ENCODE measurements at regions not wholly inside any gene's neighbourhood (a gene's known extent, or its start where the extent isn't known, plus 50 kb on each side); places are given as distances from the start of the nearest gene placed in this dataset.
"Not testable (repeated sequence)": the region's sequence is repeated elsewhere in the genome, so short reads cannot be mapped to it uniquely, and the experiment has no call there.

GRCh38 chr16:29355339-29356059, 51.0 kb downstream of the NPIPB11 start:
- H3K4me3 Mint-ChIP-seq; H3K4me1 Mint-ChIP-seq; intact Hi-C loops (cut with micrococcal nuclease); H3K27me3 Mint-ChIP-seq; DNase-seq; H3K36me3 Mint-ChIP-seq (ENCODE audit: low read depth); H3K9me3 Mint-ChIP-seq; H3K27ac Mint-ChIP-seq: not testable (repeated sequence)

- H3K27ac Mint-ChIP-seq; DNase-seq; H3K4me1 Mint-ChIP-seq; H3K36me3 Mint-ChIP-seq (ENCODE audit: low read depth); H3K9me3 Mint-ChIP-seq; H3K4me3 Mint-ChIP-seq; H3K27me3 Mint-ChIP-seq; intact Hi-C loops (cut with micrococcal nuclease): not testable (repeated sequence)
These were observed 52.1 kb downstream of the NPIPB11 start for GRCh38 chr16:29354449-29354848.

GRCh38 chr16:29352617-29352999, 53.9 kb downstream of the NPIPB11 start:
- H3K4me1 Mint-ChIP-seq; H3K36me3 Mint-ChIP-seq (ENCODE audit: low read depth); H3K9me3 Mint-ChIP-seq; H3K27ac Mint-ChIP-seq; DNase-seq; H3K4me3 Mint-ChIP-seq; intact Hi-C loops (cut with micrococcal nuclease); H3K27me3 Mint-ChIP-seq: not testable (repeated sequence)

GRCh38 chr16:29351970-29352616, 54.4 kb downstream of the NPIPB11 start:
- H3K4me3 Mint-ChIP-seq; DNase-seq; H3K36me3 Mint-ChIP-seq (ENCODE audit: low read depth); H3K4me1 Mint-ChIP-seq; H3K27ac Mint-ChIP-seq; H3K9me3 Mint-ChIP-seq; H3K27me3 Mint-ChIP-seq; intact Hi-C loops (cut with micrococcal nuclease): not testable (repeated sequence)

GRCh38 chr16:29351271-29351969, 55.1 kb downstream of the NPIPB11 start:
- H3K36me3 Mint-ChIP-seq (ENCODE audit: low read depth); H3K27ac Mint-ChIP-seq; intact Hi-C loops (cut with micrococcal nuclease); H3K4me1 Mint-ChIP-seq; DNase-seq; H3K27me3 Mint-ChIP-seq; H3K9me3 Mint-ChIP-seq; H3K4me3 Mint-ChIP-seq: not testable (repeated sequence)

GRCh38 chr16:29349966-29350365, 56.5 kb downstream of the NPIPB11 start:
- H3K27ac Mint-ChIP-seq; H3K9me3 Mint-ChIP-seq; H3K4me1 Mint-ChIP-seq; intact Hi-C loops (cut with micrococcal nuclease); H3K36me3 Mint-ChIP-seq (ENCODE audit: low read depth); H3K27me3 Mint-ChIP-seq; DNase-seq; H3K4me3 Mint-ChIP-seq: not testable (repeated sequence)

GRCh38 chr16:29348748-29349147, 57.8 kb downstream of the NPIPB11 start:
- H3K27ac Mint-ChIP-seq; H3K4me3 Mint-ChIP-seq; H3K27me3 Mint-ChIP-seq; DNase-seq; H3K36me3 Mint-ChIP-seq (ENCODE audit: low read depth); H3K4me1 Mint-ChIP-seq; intact Hi-C loops (cut with micrococcal nuclease); H3K9me3 Mint-ChIP-seq: not testable (repeated sequence)

- H3K4me3 Mint-ChIP-seq; DNase-seq; H3K9me3 Mint-ChIP-seq; H3K27me3 Mint-ChIP-seq; H3K4me1 Mint-ChIP-seq; intact Hi-C loops (cut with micrococcal nuclease); H3K36me3 Mint-ChIP-seq (ENCODE audit: low read depth); H3K27ac Mint-ChIP-seq: not testable (repeated sequence)
These were observed 58.3 kb downstream of the NPIPB11 start for GRCh38 chr16:29348123-29348690.

- H3K4me1 Mint-ChIP-seq; H3K36me3 Mint-ChIP-seq (ENCODE audit: low read depth); intact Hi-C loops (cut with micrococcal nuclease): not testable (repeated sequence)
These were observed 59.5 kb downstream of the NPIPB11 start for GRCh38 chr16:29346796-29347580.

GRCh38 chr16:29346203-29346602, 60.3 kb downstream of the NPIPB11 start:
- H3K4me3 Mint-ChIP-seq; DNase-seq; H3K27me3 Mint-ChIP-seq; H3K27ac Mint-ChIP-seq; intact Hi-C loops (cut with micrococcal nuclease); H3K4me1 Mint-ChIP-seq; H3K36me3 Mint-ChIP-seq (ENCODE audit: low read depth); H3K9me3 Mint-ChIP-seq: not testable (repeated sequence)

More at GRCh38 chr16:29346796-29347580, 59.5 kb downstream of the NPIPB11 start:
- H3K27ac Mint-ChIP-seq, H3K27me3 Mint-ChIP-seq, DNase-seq, H3K4me3 Mint-ChIP-seq, H3K9me3 Mint-ChIP-seq: not testable (repeated sequence)

GRCh38 chr16:29342937-29343336, 63.6 kb downstream of the NPIPB11 start:
- H3K27ac Mint-ChIP-seq; H3K4me1 Mint-ChIP-seq; H3K36me3 Mint-ChIP-seq (ENCODE audit: low read depth); intact Hi-C loops (cut with micrococcal nuclease); H3K27me3 Mint-ChIP-seq; DNase-seq; H3K9me3 Mint-ChIP-seq; H3K4me3 Mint-ChIP-seq: not testable (repeated sequence)

GRCh38 chr16:29340779-29341438, 65.6 kb downstream of the NPIPB11 start:
- H3K4me1 Mint-ChIP-seq; H3K4me3 Mint-ChIP-seq; DNase-seq; H3K9me3 Mint-ChIP-seq; intact Hi-C loops (cut with micrococcal nuclease); H3K27me3 Mint-ChIP-seq; H3K36me3 Mint-ChIP-seq (ENCODE audit: low read depth); H3K27ac Mint-ChIP-seq: not testable (repeated sequence)

GRCh38 chr16:29340235-29340634, 66.3 kb downstream of the NPIPB11 start:
- DNase-seq; H3K9me3 Mint-ChIP-seq; H3K36me3 Mint-ChIP-seq (ENCODE audit: low read depth); H3K27ac Mint-ChIP-seq; intact Hi-C loops (cut with micrococcal nuclease); H3K4me3 Mint-ChIP-seq; H3K27me3 Mint-ChIP-seq; H3K4me1 Mint-ChIP-seq: not testable (repeated sequence)

Data from activated CD4-positive, alpha-beta T cell treated with anti-CD3 and anti-CD28 coated beads, Interleukin-2, amount 10 ng/mL, durations not matched to agents 24 days and 14 days (primary cell).